HG03521 (cell line): ENCODE measurements at regions not wholly inside any gene's neighbourhood (a gene's known extent, or its start where the extent isn't known, plus 50 kb on each side); places are given as distances from the start of the nearest gene placed in this dataset.

ENCODE experiments used
- ATAC-seq: cut with Tn5 transposase; IDR thresholded peaks from one replicate; pipeline ENCODE4 v1.9.1; 2021; ENCODE audit warnings: mild to moderate bottlenecking, moderate library complexity; ENCODE audit not compliant: unreplicated experiment

- no peak for ATAC-seq
These were observed 636.0 kb downstream of the NR4A2 start for GRCh38 chr2:155696571-155696970.

- ATAC-seq: no peak
These were observed 637.0 kb downstream of the NR4A2 start for GRCh38 chr2:155695505-155695904.

DNA sequence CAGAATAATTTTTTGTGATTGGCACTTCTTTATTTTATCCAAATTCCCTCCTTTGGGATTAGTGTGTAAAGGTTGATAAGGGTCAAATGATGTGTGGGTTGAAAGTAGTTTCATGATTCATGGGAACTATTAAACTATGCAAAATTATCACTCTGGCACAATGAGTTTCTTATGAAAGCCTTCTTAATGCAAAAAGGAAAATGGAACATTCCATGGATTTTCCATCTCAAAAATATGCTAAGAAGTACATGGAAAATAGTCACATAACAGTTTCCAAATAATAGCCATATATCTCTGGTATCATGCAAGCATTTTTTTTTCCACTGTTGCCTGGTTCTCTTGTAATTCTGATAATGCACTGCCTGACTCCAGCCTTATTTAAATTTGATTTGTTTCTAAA is 639.7 kb downstream of the NR4A2 start:
- ATAC-seq: no peak

GRCh38 chr2:155692106-155692505 is 640.4 kb downstream of the NR4A2 start:
- no peak for ATAC-seq

DNA sequence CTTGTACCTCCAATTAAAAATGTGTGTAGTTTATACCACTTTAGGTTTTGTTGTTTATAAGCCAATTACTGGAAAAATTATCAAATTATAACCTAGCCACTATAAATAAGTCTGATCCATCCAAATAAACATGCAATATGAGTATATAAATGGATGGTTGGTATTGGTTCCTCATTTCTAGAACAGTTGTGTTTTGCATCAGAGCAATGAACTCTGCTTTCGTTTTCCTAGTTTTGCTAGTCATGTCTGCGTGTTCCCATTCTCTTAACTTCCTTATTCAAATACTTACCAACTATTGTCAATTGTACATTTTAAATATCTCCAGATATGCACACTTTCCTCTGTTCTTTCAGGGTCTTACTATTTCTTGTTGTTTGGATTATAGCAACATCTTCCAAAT is 641.7 kb downstream of the NR4A2 start:
- ATAC-seq: peak; percentile 50

- no peak for ATAC-seq
These were observed 642.7 kb downstream of the NR4A2 start for GRCh38 chr2:155689791-155690190.

DNA sequence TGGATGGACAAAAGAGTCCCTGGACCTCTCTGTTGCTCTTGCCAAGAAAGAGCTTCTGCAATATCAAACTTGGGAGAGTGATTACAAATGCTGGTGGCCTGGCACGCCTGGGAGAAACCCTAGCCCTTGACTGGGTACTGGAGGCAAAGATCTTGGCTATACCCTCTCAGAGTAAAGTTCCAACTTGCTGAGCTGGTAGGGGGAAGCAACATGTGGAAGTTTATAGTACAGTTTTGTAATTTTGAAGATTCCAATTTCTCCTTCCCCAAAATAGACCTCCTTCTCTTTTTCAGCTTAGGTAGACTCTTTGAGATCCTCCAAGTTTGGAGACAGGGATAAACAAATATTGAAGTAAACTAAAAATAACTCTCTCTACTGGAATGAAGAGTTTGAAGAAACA is 645.3 kb downstream of the NR4A2 start:
- no peak for ATAC-seq

DNA sequence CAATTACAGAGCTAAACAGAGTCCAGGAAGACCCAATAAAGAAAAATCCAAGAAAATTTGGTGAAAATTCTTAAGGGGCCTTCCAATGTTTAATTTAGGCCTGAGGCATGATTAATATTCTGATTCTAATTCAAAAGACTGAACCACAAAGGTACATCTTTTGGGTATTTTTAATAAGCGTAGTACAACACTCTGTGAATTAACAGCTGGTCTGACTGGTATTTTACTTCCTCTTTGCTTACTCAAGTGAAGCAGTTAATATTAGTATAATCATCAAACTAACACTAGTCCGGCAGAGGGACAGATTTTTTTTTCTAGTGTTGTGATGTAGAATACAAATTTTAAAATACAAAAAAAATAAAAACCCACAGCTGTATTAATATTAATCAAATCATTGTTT is 652.9 kb downstream of the NR4A2 start:
- ATAC-seq: no peak

DNA sequence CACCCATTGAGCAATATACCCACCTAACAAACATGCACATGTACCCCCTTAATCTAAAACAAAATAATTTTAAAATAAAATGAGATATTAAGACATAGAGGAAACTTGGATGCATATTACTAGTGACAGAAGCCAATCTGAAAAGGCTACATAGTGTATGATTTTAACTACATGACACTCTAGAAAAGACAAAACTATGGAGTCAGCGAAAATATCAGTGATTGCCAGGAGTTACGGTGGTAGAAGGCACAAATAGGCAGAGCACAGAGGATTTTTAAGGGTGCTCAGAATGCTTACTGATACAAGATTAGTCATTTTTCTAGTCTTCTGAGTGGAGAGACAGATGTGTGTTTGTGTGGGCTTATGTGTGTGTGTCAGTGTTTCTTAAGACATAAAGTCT is 656.6 kb downstream of the NR4A2 start:
- no peak for ATAC-seq

DNA sequence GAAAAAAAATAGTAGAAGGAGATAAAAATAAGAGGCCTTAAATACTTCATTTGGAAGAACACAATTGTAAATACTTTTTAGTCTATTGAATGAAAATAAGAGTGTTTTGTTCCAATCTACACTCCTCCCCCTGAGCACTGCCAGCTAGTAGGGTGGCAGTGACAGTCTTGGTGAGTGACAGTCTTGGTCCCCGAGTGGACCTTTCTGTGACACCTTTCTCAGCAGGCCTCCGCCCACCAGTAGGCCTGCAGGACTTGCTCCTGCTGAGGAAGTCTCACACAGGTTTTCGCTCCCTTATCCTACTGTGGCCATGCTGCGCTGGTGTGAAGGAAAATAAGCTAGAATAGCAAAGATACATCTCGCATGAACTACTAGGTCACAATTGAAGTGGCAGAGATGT is 666.8 kb downstream of the NR4A2 start:
- ATAC-seq: no peak

DNA sequence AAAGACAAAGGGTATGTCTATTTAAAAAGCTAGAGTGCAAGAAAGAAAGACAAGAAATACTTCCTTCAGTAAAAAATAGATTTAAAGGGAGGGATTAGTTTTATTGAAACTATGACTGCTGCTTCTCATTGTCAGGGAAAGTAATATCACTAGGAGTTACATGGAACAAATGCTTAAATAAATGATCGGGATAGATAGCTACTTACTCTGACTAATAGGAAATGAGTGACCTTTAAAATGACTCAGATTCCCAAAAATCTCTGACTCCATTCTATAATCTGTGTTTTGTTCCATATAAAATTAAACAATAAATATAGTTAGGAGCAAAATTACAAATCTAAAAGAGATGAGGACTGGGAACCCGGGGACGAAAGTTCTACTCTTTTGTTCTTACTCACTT is 669.3 kb downstream of the NR4A2 start:
- ATAC-seq: no peak

- ATAC-seq: no peak
These were observed 670.3 kb downstream of the NR4A2 start for GRCh38 chr2:155662224-155662623.

DNA sequence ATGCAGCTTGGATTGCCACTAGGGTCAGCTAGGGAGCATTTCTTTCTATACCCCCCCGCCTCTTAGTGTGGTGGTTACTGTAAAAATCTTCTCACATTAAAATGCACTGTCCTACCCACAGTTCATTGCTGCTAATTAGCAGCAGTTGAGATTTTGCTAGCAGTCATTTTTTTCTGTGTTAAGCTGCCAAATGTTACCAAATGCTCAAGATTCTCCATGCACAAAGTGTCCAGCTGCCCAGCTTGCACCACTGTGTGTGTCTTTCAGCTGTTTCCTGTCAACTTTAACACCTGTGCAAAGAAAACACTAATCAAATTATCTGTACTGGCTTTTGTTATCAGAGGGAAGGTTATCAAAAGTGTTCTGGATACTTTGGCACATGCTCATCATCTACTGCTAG is 679.3 kb downstream of the NR4A2 start:
- ATAC-seq: no peak

DNA sequence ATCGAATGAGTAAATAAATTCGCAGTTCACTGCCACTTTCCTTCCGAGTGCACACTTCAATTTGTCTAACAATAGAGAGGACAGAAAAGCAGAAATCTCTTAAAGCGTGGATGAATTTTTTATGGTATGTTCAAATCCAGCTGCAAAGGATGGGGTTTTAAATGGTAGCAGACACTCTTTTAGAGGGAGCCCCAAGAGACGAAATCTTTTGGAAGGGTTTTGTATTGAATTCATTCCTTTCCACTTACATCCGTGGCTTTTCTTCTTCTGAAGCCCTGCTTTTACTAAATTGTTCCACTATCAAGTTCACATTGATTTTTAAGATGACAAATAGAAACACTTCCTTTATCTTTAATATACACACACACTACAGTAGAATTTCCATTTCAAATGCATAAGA is 680.7 kb downstream of the NR4A2 start:
- no peak for ATAC-seq

DNA sequence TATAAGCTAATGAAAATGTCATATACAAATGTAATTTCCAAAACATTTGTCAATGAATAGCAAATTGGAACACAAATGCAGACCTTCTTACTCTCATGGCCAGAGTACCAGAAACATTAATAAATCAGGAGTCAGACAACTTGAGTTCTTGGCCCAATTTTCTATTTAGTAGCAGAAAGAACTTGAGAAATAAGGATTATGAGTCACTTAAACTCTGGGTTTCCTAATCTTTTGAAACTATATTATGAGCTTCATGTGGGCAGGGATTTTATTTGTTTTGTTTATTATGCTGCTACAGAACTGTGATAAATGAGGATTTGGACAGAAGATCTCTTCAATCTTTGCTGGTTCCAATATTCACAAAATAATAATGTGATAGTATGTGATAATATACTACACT is 686.7 kb downstream of the NR4A2 start:
- no peak for ATAC-seq

- no peak for ATAC-seq
These were observed 689.3 kb downstream of the NR4A2 start for GRCh38 chr2:155643056-155643775.

DNA sequence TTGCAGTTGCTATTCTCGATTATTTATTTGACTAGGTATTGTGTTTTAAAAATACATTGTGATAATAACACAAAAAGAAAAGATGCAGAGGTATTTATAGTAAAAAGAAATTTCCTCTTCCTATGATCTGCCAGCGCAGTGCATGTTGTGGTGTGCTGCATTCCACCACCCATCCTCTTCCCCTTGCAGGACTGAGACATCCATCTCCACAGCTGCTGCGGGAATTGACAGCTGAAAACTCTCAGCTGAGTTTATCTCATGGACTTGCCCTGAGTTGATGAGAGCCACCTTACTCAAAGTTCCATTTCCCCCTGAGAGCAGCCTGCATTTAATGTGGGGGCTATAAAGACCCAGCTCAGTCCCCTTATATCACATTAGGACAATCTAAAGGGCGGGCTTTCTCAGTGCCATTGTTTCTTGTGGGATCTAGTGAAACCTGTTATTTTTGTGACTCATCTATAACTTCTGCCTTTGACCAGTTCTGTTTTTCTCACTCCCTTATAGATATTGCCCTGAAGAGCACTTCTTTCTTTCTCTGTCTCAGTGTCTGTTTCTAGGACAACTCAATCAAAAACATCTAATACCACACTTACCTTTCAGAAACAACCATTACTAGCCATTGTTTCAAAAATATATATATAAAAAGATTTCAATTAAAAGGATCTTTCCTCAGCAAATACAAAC is 698.5 kb downstream of the NR4A2 start:
- ATAC-seq: peak; percentile 44

- no peak for ATAC-seq
These were observed 699.3 kb downstream of the NR4A2 start for GRCh38 chr2:155633060-155633839.

DNA sequence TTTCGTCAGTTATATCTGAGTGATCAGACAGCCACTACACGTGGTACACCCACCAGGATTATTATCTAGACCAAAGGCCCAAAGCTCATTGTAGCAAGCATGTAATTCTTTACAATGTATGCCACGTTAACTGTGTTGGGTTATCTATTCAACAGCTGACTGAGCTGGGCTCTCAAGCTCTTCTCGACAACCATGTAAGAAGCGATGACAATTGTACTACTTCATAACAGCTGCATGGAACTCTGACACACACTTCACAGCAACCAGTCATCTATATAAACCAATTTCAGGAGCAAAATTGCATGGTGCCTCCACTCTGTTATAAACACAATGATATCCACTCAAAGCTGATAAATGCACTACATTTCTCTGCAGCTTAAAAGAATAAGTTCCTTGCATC is 701.8 kb downstream of the NR4A2 start:
- ATAC-seq: no peak

- ATAC-seq: no peak
These were observed 710.1 kb downstream of the NR4A2 start for GRCh38 chr2:155622443-155622842.

DNA sequence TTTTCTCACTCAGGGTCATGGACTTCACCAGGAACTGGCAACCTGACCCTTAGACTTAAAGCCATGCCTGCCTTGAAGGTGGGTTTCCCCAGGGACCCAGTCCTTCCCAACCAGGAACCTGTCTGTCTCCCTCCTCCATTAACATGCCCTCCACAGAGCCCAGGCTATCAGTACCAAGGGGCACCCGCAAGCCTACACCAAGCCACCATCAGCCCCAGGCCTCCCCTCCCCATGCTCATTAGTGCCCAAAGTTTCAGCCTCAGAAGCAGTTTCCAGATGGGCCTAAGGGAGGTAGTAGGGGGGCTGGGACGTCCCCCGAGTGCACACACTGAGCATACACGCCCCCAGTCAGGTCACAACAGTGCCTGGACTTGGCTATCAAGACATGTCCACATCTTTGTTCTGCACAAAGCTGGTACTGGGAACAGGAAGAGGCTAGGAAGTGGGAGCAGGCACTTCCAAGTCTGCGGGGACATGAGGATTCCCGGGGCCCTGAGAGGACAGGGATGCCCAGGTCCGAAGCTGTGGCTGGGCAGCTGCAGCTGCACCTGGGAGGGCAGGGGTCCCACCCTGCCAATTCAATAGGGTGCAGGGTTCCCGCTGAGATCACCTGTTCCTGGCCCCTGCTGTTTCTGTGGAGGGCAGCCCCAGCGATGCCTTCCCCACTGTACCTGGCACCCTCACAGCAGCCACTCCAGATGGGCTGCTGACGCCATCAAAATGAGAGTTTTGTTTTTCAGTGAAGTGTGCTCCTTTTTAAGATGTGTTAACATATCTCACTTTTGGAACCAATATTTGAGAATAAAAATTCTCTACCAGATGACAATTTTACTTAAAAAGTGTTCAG is 731.4 kb downstream of the NR4A2 start:
- ATAC-seq: no peak
